ENCODE measurements at regions not wholly inside any gene's neighbourhood (a gene's known extent, or its start where the extent isn't known, plus 50 kb on each side); places are given as distances from the start of the nearest gene placed in this dataset.
A peak's percentile ranks its signal among the peaks of the same experiment; 100 is the strongest.

- H2AK5ac ChIP-seq (ENCODE audit: low read depth, low read length), result no peak overlapping the region
- H3K27me3 ChIP-seq (ENCODE audit: control insufficient read depth, insufficient read depth, low read length), result peaks cover 7% of the 10 kb centered on the region
- H3K9ac ChIP-seq (ENCODE audit: low read depth, low read length), result no peak overlapping the region
- H2BK120ac ChIP-seq (ENCODE audit: low read depth, low read length), result no peak overlapping the region
- intact Hi-C loops (cut with micrococcal nuclease), result no loop called here
- WGBS, 2 experiments (ENCODE audit: extremely low coverage in 2 of 2, insufficient read length in 1 of 2), result 63% methylated on average over 4 of the region's 7 CpGs; no CpG with 5 or more reads in 1 of the 2 experiments
- no peak overlapping the region for H2BK20ac ChIP-seq (ENCODE audit: low read depth, low read length)
- H3K4me1 ChIP-seq (ENCODE audit: control insufficient read depth, insufficient read depth, low read length), result peaks cover 4% of the 10 kb centered on the region; the same call in 1 of the 2 replicates
- H4K20me1 ChIP-seq (ENCODE audit: insufficient read depth, low read length), result no peaks in the 10 kb centered on the region
- in situ Hi-C loops (cut with MboI; ENCODE audit: low sequenced_read_pairs), result no loop called here
- no peak overlapping the region for H3K56ac ChIP-seq (ENCODE audit: extremely low read depth, insufficient read depth, low read length)
- no peak overlapping the region for H4K91ac ChIP-seq (ENCODE audit: insufficient read depth, low read depth, low read length)
- TF ChIP-seq CTCF (conservative IDR thresholded peaks at IDR 0.05; ENCODE audit: low read depth, low read length), result no peak
- no peak for TF ChIP-seq NFE2L2 (IDR thresholded peaks at IDR 0.05; ENCODE audit: low read depth, low read length)
- no peak overlapping the region for H3K18ac ChIP-seq (ENCODE audit: low read depth, low read length)
- CTCF ChIA-PET, result interaction anchor here (1.1 to 1.4 kb wide), 2 partner anchors 9 to 13 kb away, joined by 3 read pairs; no protein-coding TSS in a partner anchor
- H3K27ac ChIP-seq (ENCODE audit: insufficient read depth, low read length), result no peak overlapping the region
- no TSS peak for BruUV-seq (replicated peaks)
- H3K23ac ChIP-seq (ENCODE audit: low read depth, low read length), result no peak overlapping the region
- no peaks in the 10 kb centered on the region for H3K9me3 ChIP-seq (ENCODE audit: control insufficient read depth, insufficient read depth, low read length)
- H2AFZ ChIP-seq (replicated peaks; ENCODE audit: low read length, poor library complexity), result peak overlapping the region; percentile 64
- H3K9me1 ChIP-seq (ENCODE audit: insufficient read depth, low read length), result peaks cover 8% of the 10 kb centered on the region; the same call in 1 of the 2 replicates
- H4K5ac ChIP-seq (ENCODE audit: low read depth, low read length), result no peak overlapping the region
- no peak for DNase-seq
- H3K79me1 ChIP-seq (ENCODE audit: low read depth in 1 of 2, low read length in 2 of 2), result no peaks in the 10 kb centered on the region
- ATAC-seq (ENCODE audit: low read depth), result no peak
- dilution Hi-C loops (cut with HindIII; ENCODE audit: low sequenced_read_pairs, unreplicated experiment), result no loop called here
- POLR2A ChIA-PET (ENCODE audit: unreplicated experiment), result no interaction called here
- no peak overlapping the region for H3K4me3 ChIP-seq (ENCODE audit: insufficient read depth, low read depth, low read length)
- no peak overlapping the region for H3K4me2 ChIP-seq (ENCODE audit: low read depth, low read length)
- no peak overlapping the region for H2AK9ac ChIP-seq (replicated peaks; ENCODE audit: low read depth, low read length, poor library complexity)
- no peak overlapping the region for H2BK5ac ChIP-seq (ENCODE audit: low read depth, low read length, poor library complexity, severe bottlenecking)
- no peak overlapping the region for H3K4ac ChIP-seq (ENCODE audit: low read depth, low read length)
- no peaks in the 10 kb centered on the region for H3K36me3 ChIP-seq (ENCODE audit: control insufficient read depth, insufficient read depth, low read length)
- H3K14ac ChIP-seq (replicated peaks; ENCODE audit: low read depth, low read length), result no peak overlapping the region
- no peak overlapping the region for H2BK15ac ChIP-seq (ENCODE audit: low read depth, low read length)
- no peak overlapping the region for H4K8ac ChIP-seq (ENCODE audit: low read depth in 2 of 2, low read length in 2 of 2)
These were observed 114.5 kb upstream of the SLC1A3 start for GRCh38 chr5:36491856-36492255.

Measured in IMR-90 (cell line).